ENCODE measurements at regions not wholly inside any gene's neighbourhood (a gene's known extent, or its start where the extent isn't known, plus 50 kb on each side); places are given as distances from the start of the nearest gene placed in this dataset.
"Not testable (repeated sequence)": the region's sequence is repeated elsewhere in the genome, so short reads cannot be mapped to it uniquely, and the experiment has no call there.

DNA sequence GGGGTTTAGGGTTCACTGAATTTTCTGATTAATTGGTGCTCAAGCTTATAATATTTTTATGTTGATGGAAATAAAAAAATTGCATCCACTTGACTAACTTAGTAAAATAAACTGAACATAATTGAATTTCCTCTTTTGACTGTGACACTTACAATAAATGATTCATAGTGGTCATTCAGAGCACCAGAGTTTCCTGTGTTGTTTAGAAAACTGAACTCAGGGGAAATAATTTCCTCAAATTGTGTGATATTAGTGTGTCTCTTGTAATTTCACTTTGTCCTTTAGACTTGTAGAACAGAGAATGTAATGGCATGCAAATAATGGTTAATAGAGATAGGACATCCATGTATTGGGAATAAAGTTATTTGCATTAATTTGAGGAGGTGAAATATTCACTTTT, 319.7 kb upstream of the MAN1A1 start:
- TF ChIP-seq, protein P1, sequence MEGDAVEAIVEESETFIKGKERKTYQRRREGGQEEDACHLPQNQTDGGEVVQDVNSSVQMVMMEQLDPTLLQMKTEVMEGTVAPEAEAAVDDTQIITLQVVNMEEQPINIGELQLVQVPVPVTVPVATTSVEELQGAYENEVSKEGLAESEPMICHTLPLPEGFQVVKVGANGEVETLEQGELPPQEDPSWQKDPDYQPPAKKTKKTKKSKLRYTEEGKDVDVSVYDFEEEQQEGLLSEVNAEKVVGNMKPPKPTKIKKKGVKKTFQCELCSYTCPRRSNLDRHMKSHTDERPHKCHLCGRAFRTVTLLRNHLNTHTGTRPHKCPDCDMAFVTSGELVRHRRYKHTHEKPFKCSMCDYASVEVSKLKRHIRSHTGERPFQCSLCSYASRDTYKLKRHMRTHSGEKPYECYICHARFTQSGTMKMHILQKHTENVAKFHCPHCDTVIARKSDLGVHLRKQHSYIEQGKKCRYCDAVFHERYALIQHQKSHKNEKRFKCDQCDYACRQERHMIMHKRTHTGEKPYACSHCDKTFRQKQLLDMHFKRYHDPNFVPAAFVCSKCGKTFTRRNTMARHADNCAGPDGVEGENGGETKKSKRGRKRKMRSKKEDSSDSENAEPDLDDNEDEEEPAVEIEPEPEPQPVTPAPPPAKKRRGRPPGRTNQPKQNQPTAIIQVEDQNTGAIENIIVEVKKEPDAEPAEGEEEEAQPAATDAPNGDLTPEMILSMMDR (IDR thresholded peaks at IDR 0.05; ENCODE audit: low read depth, low read length, missing control alignments), result no peak
- DNase-seq (ENCODE audit: extremely low read depth, low read depth), result no peak
- no peak overlapping the region for H3K4me3 ChIP-seq (replicated peaks; ENCODE audit: low read depth, low read length)

DNA sequence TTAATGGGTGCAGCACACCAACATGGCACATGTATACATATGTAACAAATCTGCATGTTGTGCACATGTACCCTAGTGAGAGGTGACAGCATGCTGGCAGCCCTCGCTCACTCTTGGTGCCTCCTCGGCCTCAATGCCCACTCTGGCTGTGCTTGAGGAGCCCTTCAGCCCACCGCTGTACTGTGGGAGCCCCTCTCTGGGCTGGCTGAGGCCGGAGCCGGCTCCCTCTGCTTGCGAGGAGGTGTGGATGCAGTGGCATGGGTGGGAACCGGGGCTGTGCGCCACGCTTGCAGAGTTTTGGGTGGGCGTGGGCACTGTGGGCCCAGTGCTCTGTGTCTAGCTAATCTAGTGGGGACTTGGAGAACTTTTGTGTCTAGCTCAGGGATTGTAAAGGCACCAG, 315.9 kb upstream of the MAN1A1 start:
- DNase-seq (ENCODE audit: extremely low read depth, low read depth); H3K4me3 ChIP-seq (replicated peaks; ENCODE audit: low read depth, low read length): not testable (repeated sequence)

DNA sequence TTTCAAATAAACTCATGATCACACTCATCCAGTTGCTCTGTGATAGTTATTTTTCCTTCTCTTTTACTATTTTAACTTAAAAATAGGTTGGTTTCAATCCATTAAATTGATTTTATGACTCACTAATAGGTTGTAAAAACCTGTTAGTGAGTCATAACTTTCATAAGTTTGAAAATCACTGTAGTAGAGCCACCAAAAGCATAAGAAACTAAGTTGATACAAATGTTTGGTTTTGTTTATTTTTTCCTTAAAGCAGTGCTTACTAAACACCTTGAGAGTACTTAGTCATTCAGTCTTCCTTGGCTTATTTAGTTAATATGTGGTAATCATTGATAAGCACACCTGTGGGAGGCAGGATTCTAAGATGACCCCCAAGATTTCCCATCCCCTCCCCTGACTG, 312.1 kb upstream of the MAN1A1 start:
- H3K4me3 ChIP-seq (replicated peaks; ENCODE audit: low read depth, low read length), result no peak overlapping the region
- DNase-seq (ENCODE audit: extremely low read depth, low read depth), result no peak
- TF ChIP-seq, protein P1 (IDR thresholded peaks at IDR 0.05; ENCODE audit: low read depth, low read length, missing control alignments), result no peak

DNA sequence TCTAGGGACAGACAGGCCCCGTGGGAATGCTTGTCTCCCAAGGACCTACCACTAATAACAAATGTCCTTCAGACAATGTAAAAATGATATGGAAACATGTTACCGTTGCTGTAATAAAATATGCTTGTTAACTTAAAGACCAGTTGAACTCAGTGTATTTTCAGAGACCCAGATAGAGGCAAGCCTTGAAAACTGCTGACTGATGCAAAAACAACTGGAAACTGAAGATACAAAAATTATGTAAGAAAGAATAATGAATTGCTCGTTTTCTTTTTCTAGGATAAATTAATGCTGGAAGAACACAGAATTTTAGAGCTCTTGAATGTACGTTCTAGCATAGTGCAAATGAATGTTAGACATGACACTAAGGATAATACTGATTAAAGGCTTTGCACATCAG, 311.5 kb upstream of the MAN1A1 start:
- TF ChIP-seq, protein P1 (IDR thresholded peaks at IDR 0.05; ENCODE audit: low read depth, low read length, missing control alignments), result no peak

DNA sequence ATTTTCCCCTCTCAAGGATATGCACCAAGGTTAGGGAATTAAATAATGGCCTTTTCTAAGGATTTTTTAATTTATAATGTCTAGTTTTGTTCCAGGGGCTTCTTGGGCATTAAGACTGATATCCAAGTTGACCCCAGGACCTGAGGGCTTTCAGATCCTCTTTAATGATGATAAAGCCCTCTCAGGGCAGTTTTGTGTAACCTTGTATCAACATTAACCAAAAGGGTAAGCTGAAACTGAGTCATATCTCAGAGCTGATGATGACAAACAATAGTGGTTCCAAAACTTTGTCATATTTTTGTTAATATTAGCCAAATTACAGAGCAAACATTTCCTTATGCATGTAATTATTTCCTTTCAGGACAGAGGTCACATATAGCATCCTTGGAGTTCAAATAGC, 309.4 kb upstream of the MAN1A1 start:
- DNase-seq (ENCODE audit: extremely low read depth, low read depth), result no peak
- H3K4me3 ChIP-seq (replicated peaks; ENCODE audit: low read depth, low read length), result no peak overlapping the region
- TF ChIP-seq, protein P1 (IDR thresholded peaks at IDR 0.05; ENCODE audit: low read depth, low read length, missing control alignments), result no peak

More for the DNA sequence above, 311.5 kb upstream of the MAN1A1 start:
- DNase-seq (ENCODE audit: extremely low read depth, low read depth), result no peak
- H3K4me3 ChIP-seq (replicated peaks; ENCODE audit: low read depth, low read length), result no peak overlapping the region

DNA sequence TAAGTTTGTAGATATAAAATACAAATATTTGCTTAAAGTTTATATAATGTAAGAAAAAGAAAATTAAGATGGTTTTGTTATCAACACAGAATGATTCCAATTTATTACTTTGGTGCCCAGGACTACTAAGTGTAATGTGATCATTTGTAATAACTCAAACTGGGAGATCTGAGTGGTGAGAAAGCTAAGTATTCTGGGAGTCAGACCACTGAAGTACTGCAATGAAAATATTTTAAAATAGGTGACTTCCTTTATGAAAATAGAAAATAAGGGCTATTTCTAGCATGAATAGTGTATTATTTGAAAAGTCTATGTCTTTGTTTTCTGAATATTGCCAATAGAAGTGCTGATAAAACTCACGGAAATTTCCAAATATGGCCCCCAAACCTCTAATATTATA, 305.6 kb upstream of the MAN1A1 start:
- no peak overlapping the region for H3K4me3 ChIP-seq (replicated peaks; ENCODE audit: low read depth, low read length)
- TF ChIP-seq, protein P1 (IDR thresholded peaks at IDR 0.05; ENCODE audit: low read depth, low read length, missing control alignments), result no peak
- DNase-seq (ENCODE audit: extremely low read depth, low read depth), result no peak

DNA sequence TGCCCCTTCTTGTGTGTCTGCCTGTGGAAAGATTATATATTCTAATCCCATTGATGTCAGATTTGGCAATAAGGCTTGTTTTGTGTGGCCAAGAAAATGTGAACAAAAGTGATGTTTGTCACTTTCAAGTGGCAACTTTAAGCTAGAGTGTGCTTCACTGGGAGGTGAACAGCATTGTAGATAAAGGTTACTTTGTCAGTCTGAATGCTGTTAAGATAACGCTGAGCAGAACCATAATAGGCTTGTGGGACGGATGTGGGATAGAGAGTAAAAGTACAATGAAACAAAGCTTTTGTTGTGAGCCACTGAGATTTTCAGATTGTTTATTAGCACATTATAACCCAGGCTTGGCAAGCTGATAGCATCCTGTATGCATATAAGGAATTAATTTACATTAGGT, 303.8 kb upstream of the MAN1A1 start:
- TF ChIP-seq, protein P1 (IDR thresholded peaks at IDR 0.05; ENCODE audit: low read depth, low read length, missing control alignments), result no peak
- DNase-seq (ENCODE audit: extremely low read depth, low read depth), result no peak
- H3K4me3 ChIP-seq (replicated peaks; ENCODE audit: low read depth, low read length), result no peak overlapping the region
